Adrenal gland (tissue), 9 donors: ENCODE measurements at regions not wholly inside any gene's neighbourhood (a gene's known extent, or its start where the extent isn't known, plus 50 kb on each side); places are given as distances from the start of the nearest gene placed in this dataset.

Source experiments
- DNase-seq, 7 donors: peaks; one replicate each; pipeline ENCODE4 v3.0.0-alpha.2; 2019 to 2020
- H3K27ac ChIP-seq, 5 donors: fragments of 200-600 bp; sonication (generic) in 4 of 5; 1 replicate in 3 of 5; 2 replicates in 2 of 5; pipeline versions ENCODE4 v1.5.1 to v1.8.0; 2016 to 2020; ENCODE audit warnings: mild to moderate bottlenecking in 1 of 5
- H3K27me3 ChIP-seq: fragments of 200-600 bp; 2 replicates; pipeline ENCODE4 v1.8.0; 2021
- H3K36me3 ChIP-seq, 2 donors: fragments of 200-600 bp; replicated peaks in 1 of 2; 1 replicate in 1 of 2; 2 replicates in 1 of 2; pipeline versions ENCODE4 v1.5.1 to v1.8.0; 2018 to 2022
- H3K4me1 ChIP-seq, 2 donors: fragments of 200-600 bp; replicated peaks in 1 of 2; 1 replicate in 1 of 2; 2 replicates in 1 of 2; pipeline versions ENCODE4 v1.5.1 to v1.8.0; 2018 to 2021
- H3K4me3 ChIP-seq, 4 donors: fragments of 200-600 bp; sonication (generic) in 3 of 4; one replicate each; pipeline ENCODE4 v1.5.1; 2016 to 2018
- H3K9me3 ChIP-seq, 3 donors: fragments of 200-600 bp; sonication (generic) in 1 of 3; replicated peaks in 1 of 3; 1 replicate in 2 of 3; 2 replicates in 1 of 3; pipeline versions ENCODE4 v1.5.1 to v1.8.0; 2016 to 2021
- CTCF ChIP-seq, 6 experiments: fragments of 450-650 bp in 4 of 6; fragments of 200-600 bp in 2 of 6; sonication (generic) in 1 of 6; IDR thresholded peaks; 1 replicate in 5 of 6; 2 replicates in 1 of 6; pipeline versions ENCODE4 v1.5.1 to v1.8.0; 2016 to 2021; ENCODE audit warnings: antibody characterized with exemption in 6 of 6, mild to moderate bottlenecking in 2 of 6, moderate library complexity in 1 of 6
- POLR2A ChIP-seq, 2 donors: fragments of 450-650 bp; IDR thresholded peaks; one replicate each; pipeline ENCODE4 v1.6.1; 2017; ENCODE audit warnings: antibody characterized with exemption in 2 of 2, mild to moderate bottlenecking in 2 of 2, moderate library complexity in 1 of 2
- WGBS, 4 donors: extraction: QIAGEN DNeasy Blood & Tissue Kit in 2 of 4; methylation state at CpG; one replicate each; pipeline versions ENCODE4 v1.1.5 to v1.1.7; 2013 to 2017; 5-methylcytosine and 5-hydroxymethylcytosine counted together
- intact Hi-C, 2 donors: fragments of 100-400 bp; cut with DNase I; formaldehyde crosslinking; loops; one replicate each; pipeline versions ENCODE4 v1.14.1 to v1.15.0; 2022 to 2023
- donor health status: healthy with polysubstance abuse.
- donor health status: Bipolar disorder and iron deficiency.
- donor health status: DM: yes; HTN: yes; CAD: no.
- donor health status: DM: no; HTN: no; CAD: no.
- donor health status: DM: no; HTN: no; CAD: no.

- no peaks in the 10 kb centered on the region for H3K4me1 ChIP-seq
- no peak overlapping the region for H3K4me3 ChIP-seq
- H3K9me3 ChIP-seq: no peaks in the 10 kb centered on the region
- no peak overlapping the region for H3K27ac ChIP-seq
- DNase-seq: no peak
- H3K36me3 ChIP-seq: no peaks in the 10 kb centered on the region
- no peak for TF ChIP-seq POLR2A (IDR thresholded peaks at IDR 0.05)
- no peak for TF ChIP-seq CTCF (IDR thresholded peaks at IDR 0.05)
- intact Hi-C loops: no loop called here
- WGBS, 4 donors: 24 to 29% (median 24%) methylated on average over 2 of the region's 2 CpGs
- H3K27me3 ChIP-seq: no peaks in the 10 kb centered on the region
Measured at GRCh38 chr4:134777606-134778005, 576.0 kb upstream of the PABPC4L start.

- H3K27me3 ChIP-seq: no peaks in the 10 kb centered on the region
- H3K36me3 ChIP-seq: no peaks in the 10 kb centered on the region
- no peak overlapping the region for H3K4me3 ChIP-seq
- TF ChIP-seq CTCF (IDR thresholded peaks at IDR 0.05) (no peak), POLR2A (IDR thresholded peaks at IDR 0.05) (no peak)
- DNase-seq: no peak
- WGBS, 4 donors: 59 to 91% (median 71%) methylated on average over 2 to 4 of the region's 4 CpGs
- intact Hi-C loops: no loop called here
- no peaks in the 10 kb centered on the region for H3K4me1 ChIP-seq
- no peaks in the 10 kb centered on the region for H3K9me3 ChIP-seq
- H3K27ac ChIP-seq: no peak overlapping the region
Measured at GRCh38 chr4:134773497-134774000, 572.0 kb upstream of the PABPC4L start.

GRCh38 chr4:134762053-134762452 is 560.5 kb upstream of the PABPC4L start:
- intact Hi-C loops: no loop called here
- no peaks in the 10 kb centered on the region for H3K27me3 ChIP-seq
- H3K4me1 ChIP-seq: no peaks in the 10 kb centered on the region
- no peaks in the 10 kb centered on the region for H3K36me3 ChIP-seq
- H3K9me3 ChIP-seq: no peaks in the 10 kb centered on the region
- no peak overlapping the region for H3K4me3 ChIP-seq
- no peak for DNase-seq
- no peak for TF ChIP-seq POLR2A (IDR thresholded peaks at IDR 0.05)
- TF ChIP-seq CTCF (IDR thresholded peaks at IDR 0.05): no peak
- no peak overlapping the region for H3K27ac ChIP-seq
- 58 to 69% (median 65%) methylated on average over 4 of the region's 4 CpGs for WGBS, 4 donors

GRCh38 chr4:134756421-134756820 is 554.8 kb upstream of the PABPC4L start:
- Histone ChIP-seq H3K4me3 (no peak overlapping the region), H3K27me3 (no peaks in the 10 kb centered on the region), H3K27ac (no peak overlapping the region), H3K4me1 (no peaks in the 10 kb centered on the region), H3K9me3 (no peaks in the 10 kb centered on the region), H3K36me3 (no peaks in the 10 kb centered on the region)
- TF ChIP-seq POLR2A (IDR thresholded peaks at IDR 0.05) (no peak), CTCF (IDR thresholded peaks at IDR 0.05) (no peak)
- WGBS, 4 donors: 72 to 79% (median 76%) methylated on average over 3 of the region's 3 CpGs
- intact Hi-C loops: no loop called here
- DNase-seq: no peak
